ENCODE measurements at regions not wholly inside any gene's neighbourhood (a gene's known extent, or its start where the extent isn't known, plus 50 kb on each side); places are given as distances from the start of the nearest gene placed in this dataset.

GRCh38 chr4:71171592-71171991, 167.2 kb upstream of the SLC4A4 start:
- no peak for TF ChIP-seq CTCF (IDR thresholded peaks at IDR 0.05; ENCODE audit: borderline replicate concordance, control extremely low read depth, extremely low read depth, insufficient read depth, missing control alignments)
- no peak for DNase-seq (ENCODE audit: low spot score)
- in situ Hi-C loops (cut with MboI; ENCODE audit: low sequenced_read_pairs, unreplicated experiment): no loop called here

GRCh38 chr4:71181332-71181731, 157.5 kb upstream of the SLC4A4 start:
- TF ChIP-seq CTCF (IDR thresholded peaks at IDR 0.05; ENCODE audit: borderline replicate concordance, control extremely low read depth, extremely low read depth, insufficient read depth, missing control alignments): no peak
- in situ Hi-C loops (cut with MboI; ENCODE audit: low sequenced_read_pairs, unreplicated experiment): no loop called here
- no peak for DNase-seq (ENCODE audit: low spot score)

GRCh38 chr4:71184195-71184781, 154.5 kb upstream of the SLC4A4 start:
- in situ Hi-C loops (cut with MboI; ENCODE audit: low sequenced_read_pairs, unreplicated experiment): no loop called here
- TF ChIP-seq CTCF (IDR thresholded peaks at IDR 0.05; ENCODE audit: borderline replicate concordance, control extremely low read depth, extremely low read depth, insufficient read depth, missing control alignments): peak; percentile 82
- DNase-seq (ENCODE audit: low spot score): peak; percentile 74

- TF ChIP-seq CTCF (IDR thresholded peaks at IDR 0.05; ENCODE audit: borderline replicate concordance, control extremely low read depth, extremely low read depth, insufficient read depth, missing control alignments): no peak
- DNase-seq (ENCODE audit: low spot score): no peak
- in situ Hi-C loops (cut with MboI; ENCODE audit: low sequenced_read_pairs, unreplicated experiment): no loop called here
These were observed 153.8 kb upstream of the SLC4A4 start for GRCh38 chr4:71185037-71185436.

- no peak for TF ChIP-seq CTCF (IDR thresholded peaks at IDR 0.05; ENCODE audit: borderline replicate concordance, control extremely low read depth, extremely low read depth, insufficient read depth, missing control alignments)
- in situ Hi-C loops (cut with MboI; ENCODE audit: low sequenced_read_pairs, unreplicated experiment): no loop called here
- no peak for DNase-seq (ENCODE audit: low spot score)
These were observed 152.6 kb upstream of the SLC4A4 start for GRCh38 chr4:71186257-71186565.

- TF ChIP-seq CTCF (IDR thresholded peaks at IDR 0.05; ENCODE audit: borderline replicate concordance, control extremely low read depth, extremely low read depth, insufficient read depth, missing control alignments): no peak
- in situ Hi-C loops (cut with MboI; ENCODE audit: low sequenced_read_pairs, unreplicated experiment): no loop called here
- peak; percentile 48 for DNase-seq (ENCODE audit: low spot score)
These were observed 152.0 kb upstream of the SLC4A4 start for GRCh38 chr4:71186566-71187403.
